ENCODE measurements at regions not wholly inside any gene's neighbourhood (a gene's known extent, or its start where the extent isn't known, plus 50 kb on each side); places are given as distances from the start of the nearest gene placed in this dataset.
"Not testable (repeated sequence)": the region's sequence is repeated elsewhere in the genome, so short reads cannot be mapped to it uniquely, and the experiment has no call there.

DNA sequence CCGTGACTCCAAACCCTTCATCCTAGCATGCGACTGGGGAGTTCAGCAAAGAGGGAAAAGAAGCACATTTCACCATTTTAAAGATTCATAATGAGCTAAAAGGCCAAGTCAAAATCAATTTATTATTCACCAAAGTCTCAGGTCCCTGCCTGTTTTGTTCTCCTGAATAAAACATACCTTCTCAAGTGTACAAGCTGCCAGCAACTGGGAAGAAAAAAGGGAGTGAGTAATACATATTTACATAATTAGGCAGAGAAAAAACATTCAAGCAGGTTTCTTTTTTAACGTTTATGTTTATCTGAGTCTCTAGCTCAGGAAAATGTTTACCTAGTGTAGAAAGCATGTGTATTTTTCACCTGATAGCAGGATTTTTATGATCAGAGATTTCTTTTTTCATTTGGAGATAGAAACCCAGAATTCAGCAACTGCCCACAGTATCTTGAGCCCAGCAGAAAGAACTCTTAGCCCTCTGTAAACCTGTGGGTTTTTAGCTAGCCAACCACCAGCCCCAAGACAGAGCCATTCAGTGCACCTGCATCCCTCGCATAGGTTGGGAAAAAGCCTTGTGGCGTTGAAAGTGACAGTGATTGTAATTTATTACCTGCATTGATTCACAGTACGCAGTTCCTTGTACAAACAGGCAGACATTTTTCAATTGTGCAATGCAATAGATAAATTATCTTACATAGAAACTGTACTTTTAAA is 117.9 kb upstream of the GRIA1 start:
- DNase-seq (ENCODE audit: low read depth, low spot score) (no peak), ATAC-seq (no peak)
- BruUV-seq (replicated peaks), result no TSS peak
- no peaks in the 10 kb centered on the region for H3K4me1 ChIP-seq (ENCODE audit: control insufficient read depth in 1 of 2, insufficient read depth in 2 of 2, low read length in 2 of 2)
- H2AFZ ChIP-seq (ENCODE audit: low read depth, low read length, poor library complexity, severe bottlenecking), result no peak overlapping the region
- no peak overlapping the region for H3K9ac ChIP-seq (ENCODE audit: low read length)
- ChIA-PET POLR2A (no interaction called here), RAD21 (ENCODE audit: low non-redundant PET in 1 of 2, low total read pairs in 2 of 2, uncharacterized antibody in 2 of 2, unreplicated experiment in 2 of 2) (no interaction called here), CTCF (no interaction called here)
- H3K9me2 ChIP-seq (ENCODE audit: insufficient read depth), result no peaks in the 10 kb centered on the region
- H3K9me3 ChIP-seq (ENCODE audit: control insufficient read depth in 1 of 2, insufficient read depth in 1 of 2, low read depth in 1 of 2, low read length in 2 of 2), result no peaks in the 10 kb centered on the region
- no peak overlapping the region for H3K4me2 ChIP-seq (ENCODE audit: low read length)
- H3K79me2 ChIP-seq (ENCODE audit: insufficient read depth, low read length), result no peaks in the 10 kb centered on the region
- intact Hi-C loops (cut with micrococcal nuclease), result no loop called here
- TF ChIP-seq RAD21 (IDR thresholded peaks at IDR 0.05; ENCODE audit: low read depth) (no peak), EZH2 (IDR thresholded peaks at IDR 0.05) (no peak), POLR2AphosphoS5 (IDR thresholded peaks at IDR 0.05; ENCODE audit: low read depth, low read length) (no peak)
- TF ChIP-seq, protein P1, sequence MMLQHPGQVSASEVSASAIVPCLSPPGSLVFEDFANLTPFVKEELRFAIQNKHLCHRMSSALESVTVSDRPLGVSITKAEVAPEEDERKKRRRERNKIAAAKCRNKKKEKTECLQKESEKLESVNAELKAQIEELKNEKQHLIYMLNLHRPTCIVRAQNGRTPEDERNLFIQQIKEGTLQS (IDR thresholded peaks at IDR 0.05), result no peak
- no peaks in the 10 kb centered on the region for H3K36me3 ChIP-seq (ENCODE audit: control insufficient read depth in 1 of 2, insufficient read depth in 2 of 2, low read length in 2 of 2)
- no peak overlapping the region for H3K4me3 ChIP-seq (replicated peaks in 1 of 2; ENCODE audit: low read depth in 1 of 2, low read length in 2 of 2)
- H4K20me1 ChIP-seq (ENCODE audit: insufficient read depth), result no peaks in the 10 kb centered on the region
- H3K27me3 ChIP-seq (ENCODE audit: insufficient read depth, low read length), result no peaks in the 10 kb centered on the region
- no peak overlapping the region for H3K27ac ChIP-seq (ENCODE audit: low read depth, low read length)

DNA sequence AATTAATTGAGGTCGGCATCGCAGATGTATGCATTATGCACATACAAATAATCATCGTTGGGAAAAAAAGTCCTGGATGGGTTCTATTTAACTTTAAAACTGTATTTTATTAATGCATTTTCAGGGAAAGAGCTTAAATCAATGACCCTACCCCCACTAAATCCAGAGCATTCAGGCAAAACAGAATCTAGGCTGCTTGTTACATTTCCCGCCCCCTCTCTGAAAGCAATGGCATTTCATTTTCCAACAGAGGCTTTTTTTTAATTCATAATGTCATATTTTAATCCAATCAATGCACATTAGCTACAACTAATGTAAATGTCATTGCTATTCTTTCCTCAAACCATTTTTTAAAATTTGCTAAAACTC is 117.4 kb upstream of the GRIA1 start:
- no peaks in the 10 kb centered on the region for H3K4me1 ChIP-seq (ENCODE audit: control insufficient read depth in 1 of 2, insufficient read depth in 2 of 2, low read length in 2 of 2)
- H3K36me3 ChIP-seq (ENCODE audit: control insufficient read depth in 1 of 2, insufficient read depth in 2 of 2, low read length in 2 of 2), result no peaks in the 10 kb centered on the region
- H2AFZ ChIP-seq (ENCODE audit: low read depth, low read length, poor library complexity, severe bottlenecking), result no peak overlapping the region
- no peak overlapping the region for H3K4me3 ChIP-seq (replicated peaks in 1 of 2; ENCODE audit: low read depth in 1 of 2, low read length in 2 of 2)
- intact Hi-C loops (cut with micrococcal nuclease), result no loop called here
- H3K27ac ChIP-seq (ENCODE audit: low read depth, low read length), result no peak overlapping the region
- H3K9me3 ChIP-seq (ENCODE audit: control insufficient read depth in 1 of 2, insufficient read depth in 1 of 2, low read depth in 1 of 2, low read length in 2 of 2), result no peaks in the 10 kb centered on the region
- no peaks in the 10 kb centered on the region for H4K20me1 ChIP-seq (ENCODE audit: insufficient read depth)
- no TSS peak for BruUV-seq (replicated peaks)
- no peaks in the 10 kb centered on the region for H3K9me2 ChIP-seq (ENCODE audit: insufficient read depth)
- TF ChIP-seq, protein P2, sequence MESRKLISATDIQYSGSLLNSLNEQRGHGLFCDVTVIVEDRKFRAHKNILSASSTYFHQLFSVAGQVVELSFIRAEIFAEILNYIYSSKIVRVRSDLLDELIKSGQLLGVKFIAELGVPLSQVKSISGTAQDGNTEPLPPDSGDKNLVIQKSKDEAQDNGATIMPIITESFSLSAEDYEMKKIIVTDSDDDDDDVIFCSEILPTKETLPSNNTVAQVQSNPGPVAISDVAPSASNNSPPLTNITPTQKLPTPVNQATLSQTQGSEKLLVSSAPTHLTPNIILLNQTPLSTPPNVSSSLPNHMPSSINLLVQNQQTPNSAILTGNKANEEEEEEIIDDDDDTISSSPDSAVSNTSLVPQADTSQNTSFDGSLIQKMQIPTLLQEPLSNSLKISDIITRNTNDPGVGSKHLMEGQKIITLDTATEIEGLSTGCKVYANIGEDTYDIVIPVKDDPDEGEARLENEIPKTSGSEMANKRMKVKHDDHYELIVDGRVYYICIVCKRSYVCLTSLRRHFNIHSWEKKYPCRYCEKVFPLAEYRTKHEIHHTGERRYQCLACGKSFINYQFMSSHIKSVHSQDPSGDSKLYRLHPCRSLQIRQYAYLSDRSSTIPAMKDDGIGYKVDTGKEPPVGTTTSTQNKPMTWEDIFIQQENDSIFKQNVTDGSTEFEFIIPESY (IDR thresholded peaks at IDR 0.05; ENCODE audit: extremely low read depth, insufficient replicate concordance, low read length), result no peak
- TF ChIP-seq JUND (IDR thresholded peaks at IDR 0.05) (no peak), EGR1 (IDR thresholded peaks at IDR 0.05; ENCODE audit: low read depth) (no peak), ZNF274 (IDR thresholded peaks at IDR 0.05; ENCODE audit: low read depth, low read length) (no peak), SIN3A (IDR thresholded peaks at IDR 0.05; ENCODE audit: low read depth) (no peak)
- DNase-seq (ENCODE audit: low read depth, low spot score), result no peak
- ChIA-PET RAD21 (ENCODE audit: low non-redundant PET in 1 of 2, low total read pairs in 2 of 2, uncharacterized antibody in 2 of 2, unreplicated experiment in 2 of 2) (no interaction called here), POLR2A (no interaction called here), CTCF (no interaction called here)
- H3K79me2 ChIP-seq (ENCODE audit: insufficient read depth, low read length), result no peaks in the 10 kb centered on the region
- H3K27me3 ChIP-seq (ENCODE audit: insufficient read depth, low read length), result no peaks in the 10 kb centered on the region
- no peak overlapping the region for H3K4me2 ChIP-seq (ENCODE audit: low read length)
- no peak for ATAC-seq
- no peak overlapping the region for H3K9ac ChIP-seq (ENCODE audit: low read length)

DNA sequence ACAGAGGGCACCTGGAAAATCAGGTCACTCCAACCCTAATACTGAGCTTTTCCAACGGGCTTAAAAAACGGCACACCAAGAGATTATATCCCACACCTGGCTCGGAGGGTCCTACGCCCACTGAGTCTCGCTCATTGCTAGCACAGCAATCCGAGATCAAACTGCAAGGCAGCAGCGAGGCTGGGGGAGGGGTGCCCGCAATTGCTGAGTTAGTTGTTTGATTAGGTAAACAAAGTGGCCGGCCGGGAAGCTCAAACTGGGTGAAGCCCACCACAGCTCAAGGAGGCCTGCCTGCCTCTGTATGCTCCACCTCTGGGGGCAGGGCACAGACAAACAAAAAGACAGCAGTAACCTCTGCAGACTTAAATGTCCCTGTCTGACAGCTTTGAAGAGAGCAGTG is 108.8 kb upstream of the GRIA1 start:
- RAD21 ChIA-PET (ENCODE audit: low non-redundant PET in 1 of 2, low total read pairs in 2 of 2, uncharacterized antibody in 2 of 2, unreplicated experiment in 2 of 2); H3K4me1 ChIP-seq (ENCODE audit: control insufficient read depth in 1 of 2, insufficient read depth in 2 of 2, low read length in 2 of 2); H3K4me3 ChIP-seq (replicated peaks in 1 of 2; ENCODE audit: low read depth in 1 of 2, low read length in 2 of 2); H3K79me2 ChIP-seq (ENCODE audit: insufficient read depth, low read length); H3K27me3 ChIP-seq (ENCODE audit: insufficient read depth, low read length); H2AFZ ChIP-seq (ENCODE audit: low read depth, low read length, poor library complexity, severe bottlenecking); intact Hi-C loops (cut with micrococcal nuclease); CTCF ChIA-PET; H3K9me3 ChIP-seq (ENCODE audit: control insufficient read depth in 1 of 2, insufficient read depth in 1 of 2, low read depth in 1 of 2, low read length in 2 of 2); H3K9ac ChIP-seq (ENCODE audit: low read length); H3K9me2 ChIP-seq (ENCODE audit: insufficient read depth); POLR2A ChIA-PET; BruUV-seq (replicated peaks); H3K27ac ChIP-seq (ENCODE audit: low read depth, low read length); H4K20me1 ChIP-seq (ENCODE audit: insufficient read depth); H3K36me3 ChIP-seq (ENCODE audit: control insufficient read depth in 1 of 2, insufficient read depth in 2 of 2, low read length in 2 of 2); DNase-seq (ENCODE audit: low read depth, low spot score); ATAC-seq; H3K4me2 ChIP-seq (ENCODE audit: low read length): not testable (repeated sequence)
